GM18502 (cell line): ENCODE measurements at regions not wholly inside any gene's neighbourhood (a gene's known extent, or its start where the extent isn't known, plus 50 kb on each side); places are given as distances from the start of the nearest gene placed in this dataset.

Experiments
- ATAC-seq: cut with Tn5 transposase; IDR thresholded peaks from one replicate; pipeline ENCODE4 v1.9.1; 2021; ENCODE audit warnings: mild to moderate bottlenecking; ENCODE audit not compliant: unreplicated experiment, poor library complexity

- ATAC-seq: no peak
Measured at GRCh38 chr12:115177899-115178298, 493.9 kb upstream of the TBX3 start.

- ATAC-seq: no peak
Measured at GRCh38 chr12:115176741-115177400, 492.9 kb upstream of the TBX3 start.

DNA sequence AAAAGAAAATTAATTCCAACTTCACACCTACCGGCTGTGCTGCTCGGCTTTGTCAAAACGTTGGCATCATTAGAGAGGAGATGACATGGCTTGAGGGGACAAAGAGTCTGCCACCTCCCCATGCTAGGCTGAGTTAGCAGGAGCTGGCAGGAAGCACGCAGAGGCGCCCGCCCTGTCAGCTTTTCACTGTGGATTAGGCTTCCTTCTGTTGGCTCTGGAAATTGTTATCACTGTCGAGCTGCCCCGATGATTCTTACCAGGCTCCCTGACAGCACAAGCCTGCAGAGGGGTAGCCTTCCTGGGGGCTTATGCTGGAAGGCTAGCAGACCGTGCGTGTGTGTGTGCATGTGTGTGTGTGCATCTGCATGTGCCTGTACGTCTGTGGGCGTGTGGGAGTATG, 490.9 kb upstream of the TBX3 start:
- no peak for ATAC-seq

DNA sequence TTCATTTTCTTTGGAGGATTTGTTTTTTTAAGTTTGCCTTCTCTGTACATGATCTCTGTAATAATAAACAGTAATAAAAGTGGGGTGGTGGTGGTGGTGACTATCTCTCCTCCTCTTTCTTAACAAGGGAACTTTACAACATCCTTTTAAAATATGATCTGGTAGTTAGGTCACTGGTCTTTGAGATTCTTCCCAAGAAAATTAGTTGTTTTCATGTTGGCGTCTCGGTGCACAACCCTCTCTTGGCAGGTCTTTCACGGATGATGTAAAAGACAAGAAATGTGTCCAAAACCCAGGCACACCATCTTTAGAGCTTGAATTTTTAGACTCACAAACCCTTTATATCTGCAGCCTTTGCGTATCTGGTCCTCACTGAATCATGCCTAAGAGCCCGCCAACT, 488.5 kb upstream of the TBX3 start:
- no peak for ATAC-seq

DNA sequence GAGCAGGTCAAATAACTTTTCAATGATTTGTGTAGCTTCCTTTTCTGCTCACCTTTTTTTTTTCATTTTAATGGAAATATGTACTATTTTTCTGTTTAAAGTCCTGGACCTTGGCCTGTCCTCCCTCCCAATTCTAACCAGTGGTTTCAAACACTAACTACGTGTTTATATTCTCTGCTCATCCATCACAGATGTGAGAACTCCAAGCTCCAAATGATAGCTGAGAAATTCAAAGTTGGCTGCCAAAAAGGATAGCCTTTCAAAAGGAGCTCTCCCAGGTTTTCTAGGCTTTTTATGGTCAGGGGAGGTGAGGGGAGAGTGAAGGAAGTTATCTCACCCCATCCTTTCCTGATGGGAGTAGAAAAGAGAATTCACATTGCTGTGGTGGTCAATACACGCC, 486.0 kb upstream of the TBX3 start:
- ATAC-seq: no peak

DNA sequence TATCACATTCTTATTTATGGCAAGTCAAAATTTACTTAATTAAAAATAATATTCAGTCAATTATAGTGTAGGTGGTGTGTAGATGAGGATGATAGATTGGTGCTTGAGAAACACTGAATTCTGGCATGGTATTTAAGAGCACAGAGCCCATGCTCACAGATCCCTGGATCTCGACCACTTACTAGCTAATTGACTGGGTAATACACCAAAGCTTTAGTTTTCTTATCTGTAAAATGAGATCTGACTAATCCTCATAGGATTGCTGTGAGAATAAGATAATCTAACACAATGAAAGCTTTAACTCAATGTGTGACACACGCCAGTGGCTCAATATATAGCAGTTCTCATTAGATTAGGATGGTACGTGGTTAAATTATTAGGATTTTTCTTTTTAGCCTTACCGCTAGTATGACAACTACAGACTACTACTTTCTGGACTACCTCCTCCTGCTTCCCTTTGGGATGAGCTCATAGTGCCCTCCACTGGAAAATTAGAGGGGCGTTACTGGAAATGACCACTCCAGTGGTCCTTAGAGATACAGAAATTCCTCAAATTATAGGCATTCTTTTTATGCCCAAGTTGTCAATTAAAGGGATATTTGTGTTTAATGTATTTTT, 482.8 kb upstream of the TBX3 start:
- ATAC-seq: no peak

DNA sequence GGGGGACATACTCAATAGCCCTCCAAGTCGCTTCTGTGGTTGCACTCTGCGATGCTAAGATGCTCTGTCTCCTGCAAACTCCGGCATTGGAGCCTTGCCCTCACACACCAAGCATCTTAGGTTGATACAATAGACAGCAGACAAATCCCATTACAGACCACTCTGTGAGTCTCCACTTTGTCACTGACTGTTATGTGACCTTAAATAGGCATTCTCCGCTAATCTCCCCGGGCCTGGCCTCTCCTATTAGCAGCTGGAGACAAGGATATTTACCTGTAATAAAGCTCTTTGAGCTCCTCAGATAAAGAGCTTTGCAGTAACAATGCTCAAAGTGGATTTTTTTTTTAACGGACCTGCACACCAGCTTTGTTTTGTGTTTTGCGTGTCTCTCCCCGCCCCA, 479.7 kb upstream of the TBX3 start:
- no peak for ATAC-seq

DNA sequence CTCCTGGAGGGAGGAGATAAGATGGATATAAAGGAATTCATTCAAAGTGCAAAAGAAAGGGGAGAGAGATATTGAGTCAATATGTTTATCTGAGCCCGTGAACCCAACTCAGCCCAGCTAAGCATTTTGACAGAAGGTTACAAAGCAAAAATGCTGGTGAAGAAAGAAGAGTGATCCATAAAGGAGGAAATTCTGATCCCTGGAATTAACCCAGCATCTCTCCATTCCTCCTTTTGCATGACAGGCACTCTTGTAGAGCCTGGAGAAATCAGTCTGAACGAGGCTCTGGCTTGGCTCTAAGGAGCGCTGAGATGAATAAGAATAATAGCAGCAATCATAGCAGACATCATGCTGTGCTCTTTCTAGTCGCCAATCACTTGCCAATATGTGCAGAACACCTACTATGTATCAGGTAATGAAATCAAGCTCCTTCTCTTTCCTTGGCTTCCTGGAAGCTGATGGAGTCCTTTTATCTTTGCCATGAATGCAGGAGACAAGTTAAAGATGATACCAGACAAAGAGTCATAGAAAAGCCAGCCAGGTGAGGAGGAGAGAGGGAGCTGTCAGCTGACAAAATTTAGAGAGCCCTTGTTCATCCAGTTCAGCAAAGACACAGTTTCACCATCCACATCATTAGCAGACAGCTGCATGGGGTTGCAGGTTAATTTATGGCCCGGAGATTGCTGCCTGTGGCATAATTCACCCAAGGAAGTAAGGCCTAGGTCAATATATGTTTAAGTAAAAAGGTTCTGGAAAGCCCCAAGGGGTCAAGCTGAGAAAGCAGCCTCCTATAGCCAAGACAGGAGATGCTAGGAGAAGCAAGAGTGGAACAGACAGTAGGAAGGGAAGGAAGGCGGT, 476.5 kb upstream of the TBX3 start:
- no peak for ATAC-seq

- ATAC-seq: no peak
Measured at GRCh38 chr12:115158816-115159215, 474.8 kb upstream of the TBX3 start.

GRCh38 chr12:115155665-115156645, 472.0 kb upstream of the TBX3 start:
- ATAC-seq: no peak

- ATAC-seq: no peak
Measured at GRCh38 chr12:115149685-115150378, 465.9 kb upstream of the TBX3 start.

GRCh38 chr12:115149279-115149678, 465.3 kb upstream of the TBX3 start:
- no peak for ATAC-seq

- ATAC-seq: no peak
Measured at GRCh38 chr12:115147916-115148315, 463.9 kb upstream of the TBX3 start.

DNA sequence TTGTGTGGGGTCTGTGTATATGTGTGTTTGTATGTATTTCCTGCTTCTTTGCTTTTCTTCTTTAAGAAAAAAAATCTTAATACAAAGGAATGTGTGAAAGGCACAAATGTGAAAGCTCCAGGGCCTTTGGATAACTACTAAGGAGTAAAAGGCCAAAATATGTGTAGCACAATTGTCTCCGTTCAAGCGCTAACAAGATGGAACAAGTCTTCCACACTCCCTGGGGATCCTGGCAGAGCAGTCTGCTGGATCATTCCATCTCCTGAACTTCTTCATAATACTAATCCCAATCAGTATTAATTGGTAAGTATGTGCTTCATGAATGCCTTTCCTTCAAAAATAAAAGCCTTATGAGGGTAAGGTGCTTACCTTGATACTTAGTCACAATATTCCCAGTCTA, 462.5 kb upstream of the TBX3 start:
- ATAC-seq: no peak

GRCh38 chr12:115144425-115144824, 460.4 kb upstream of the TBX3 start:
- ATAC-seq: no peak

DNA sequence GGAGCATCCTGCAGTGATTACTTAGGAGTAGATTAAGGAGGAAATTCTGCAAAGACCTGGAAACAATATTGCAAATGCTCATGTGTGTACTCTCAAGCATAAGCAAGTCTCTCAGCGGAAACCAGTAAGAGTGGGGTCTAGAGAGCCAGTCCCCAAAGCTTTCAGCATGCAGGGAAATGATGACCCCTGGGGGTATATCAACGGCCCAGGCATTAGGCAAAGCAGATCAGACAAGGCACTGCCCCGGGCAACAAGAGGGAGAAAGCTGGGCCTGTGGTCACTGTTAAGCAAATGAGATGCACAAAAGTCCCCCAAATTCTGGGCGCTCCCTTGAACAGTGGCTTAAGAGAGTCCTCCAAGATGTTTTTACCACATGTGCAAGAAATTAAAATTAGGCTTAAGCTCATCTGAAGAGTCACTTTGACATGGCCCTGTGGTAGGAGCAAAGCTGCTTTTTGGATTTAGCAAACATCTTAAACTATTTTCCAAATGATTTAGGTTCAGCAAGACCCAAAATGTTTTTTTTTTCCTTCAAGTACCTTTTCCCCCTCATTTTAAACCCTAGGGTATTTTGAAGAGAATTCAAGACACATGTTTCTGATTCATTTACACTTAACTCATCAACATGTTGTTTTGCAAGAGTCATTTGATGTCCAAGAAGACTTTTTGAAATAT, 457.1 kb upstream of the TBX3 start:
- ATAC-seq: no peak

DNA sequence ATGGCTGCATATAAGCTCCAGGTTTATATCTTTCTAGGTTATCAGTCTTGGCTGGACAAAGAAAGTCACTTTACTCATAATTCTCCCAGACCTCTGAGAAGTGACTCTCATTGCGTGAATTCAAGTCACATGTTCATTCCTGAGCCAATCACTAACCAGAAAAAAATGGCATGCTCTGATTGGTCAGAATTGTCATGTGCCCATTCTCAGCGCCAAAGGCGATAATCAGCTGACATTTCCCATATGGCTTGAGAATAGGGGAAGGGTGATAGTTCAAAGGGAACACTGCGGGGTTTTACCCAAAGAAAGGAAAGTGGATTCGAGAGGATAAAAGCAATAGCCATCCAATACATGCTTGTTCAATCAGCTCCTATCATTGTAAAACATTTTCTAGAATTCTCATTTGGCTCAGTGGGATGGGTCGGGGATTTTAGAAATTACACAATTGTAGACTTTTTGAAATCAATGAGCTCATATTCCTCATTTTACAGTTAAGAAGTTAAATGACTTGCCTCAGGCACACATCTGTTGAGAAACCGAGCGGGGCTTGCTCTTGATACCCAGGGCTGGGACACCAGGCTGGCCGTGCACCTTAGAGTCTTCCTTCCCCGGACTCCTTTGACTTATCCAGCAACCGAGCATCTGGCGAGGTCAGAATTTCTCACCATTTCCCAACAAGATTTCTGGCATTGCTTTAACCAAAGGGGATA, 454.0 kb upstream of the TBX3 start:
- ATAC-seq: no peak

DNA sequence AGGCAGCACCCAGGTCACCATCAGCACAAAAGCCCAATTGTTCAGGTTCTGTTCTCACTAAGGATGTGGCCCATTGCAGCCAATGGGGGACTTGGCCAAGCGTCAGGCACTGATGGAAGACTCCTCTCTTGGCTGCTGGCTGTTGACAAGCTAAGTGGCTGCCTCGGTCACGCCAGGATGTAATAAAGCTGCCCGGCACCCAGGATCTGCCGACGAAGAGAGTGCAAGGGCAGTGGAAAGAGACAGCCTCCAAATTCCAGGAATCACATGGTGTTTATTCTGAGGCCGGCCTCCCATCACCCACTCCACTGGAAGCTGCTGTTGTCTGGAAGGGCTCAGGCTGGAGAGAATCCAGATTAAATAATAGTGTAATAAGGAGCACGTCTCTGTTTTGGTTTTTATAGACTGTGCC, 451.8 kb upstream of the TBX3 start:
- no peak for ATAC-seq

GRCh38 chr12:115134298-115134697, 450.3 kb upstream of the TBX3 start:
- no peak for ATAC-seq
